Esophagus (tissue), 2 donors: ENCODE measurements at regions not wholly inside any gene's neighbourhood (a gene's known extent, or its start where the extent isn't known, plus 50 kb on each side); places are given as distances from the start of the nearest gene placed in this dataset.

Source experiments
- H3K27ac ChIP-seq, 2 donors: one replicate each; pipeline ENCODE4 v1.5.1; 2013; ENCODE audit warnings: low read depth in 2 of 2, mild to moderate bottlenecking in 2 of 2, inconsistent platforms in 1 of 2, low read length in 1 of 2, moderate library complexity in 1 of 2
- H3K27me3 ChIP-seq, 2 donors: one replicate each; pipeline ENCODE4 v1.6.1; 2013; ENCODE audit warnings: low read length in 2 of 2, control low read depth in 1 of 2, mild to moderate bottlenecking in 1 of 2; ENCODE audit not compliant: insufficient read depth in 2 of 2, control insufficient read depth in 1 of 2
- H3K36me3 ChIP-seq, 2 donors: one replicate each; pipeline ENCODE4 v1.6.1; 2013; ENCODE audit warnings: low read length in 1 of 2; ENCODE audit not compliant: control insufficient read depth in 2 of 2, insufficient read depth in 2 of 2
- H3K4me1 ChIP-seq, 2 donors: one replicate each; pipeline ENCODE4 v1.6.1; 2013; ENCODE audit warnings: low read length in 1 of 2; ENCODE audit not compliant: control insufficient read depth in 2 of 2, insufficient read depth in 2 of 2
- H3K4me3 ChIP-seq, 2 donors: one replicate each; pipeline ENCODE4 v1.5.1; 2013; ENCODE audit warnings: low read length in 2 of 2, mild to moderate bottlenecking in 2 of 2, low read depth in 1 of 2, moderate library complexity in 1 of 2
- H3K9me3 ChIP-seq, 2 donors: one replicate each; pipeline ENCODE4 v1.6.1; 2013; ENCODE audit warnings: mild to moderate bottlenecking in 2 of 2, low read depth in 1 of 2, low read length in 1 of 2, moderate library complexity in 1 of 2; ENCODE audit not compliant: control insufficient read depth in 2 of 2, insufficient read depth in 1 of 2
- WGBS, 2 donors: extraction: QIAGEN DNeasy Blood & Tissue Kit; methylation state at CpG; one replicate each; pipeline ENCODE4 v1.1.7; 2013; 5-methylcytosine and 5-hydroxymethylcytosine counted together
- donor health status: healthy with polysubstance abuse.
- donor health status: Bipolar disorder and iron deficiency.

GRCh38 chr21:27145134-27145798 lies 178.4 kb upstream of the ADAMTS5 start:
- Histone ChIP-seq H3K9me3 (no peaks in the 10 kb centered on the region), H3K27ac (no peak overlapping the region), H3K4me3 (no peak overlapping the region), H3K36me3 (no peaks in the 10 kb centered on the region), H3K4me1 (no peaks in the 10 kb centered on the region), H3K27me3 (no peaks in the 10 kb centered on the region)
- 74 to 90% methylated on average over 6 of the region's 6 CpGs for WGBS, 2 donors

- WGBS, 2 donors: 94 to 97% methylated on average over 31 of the region's 31 CpGs
- Histone ChIP-seq H3K4me3 (no peak overlapping the region), H3K9me3 (no peaks in the 10 kb centered on the region), H3K4me1 (no peaks in the 10 kb centered on the region), H3K36me3 (no peaks in the 10 kb centered on the region), H3K27ac (no peak overlapping the region), H3K27me3 (no peaks in the 10 kb centered on the region)
Measured at GRCh38 chr21:27143476-27143875, 176.6 kb upstream of the ADAMTS5 start.

- Histone ChIP-seq H3K27ac (no peak overlapping the region), H3K36me3 (no peaks in the 10 kb centered on the region), H3K27me3 (no peaks in the 10 kb centered on the region), H3K9me3 (no peaks in the 10 kb centered on the region), H3K4me3 (no peak overlapping the region), H3K4me1 (no peaks in the 10 kb centered on the region)
Measured at GRCh38 chr21:27139526-27139925, 172.6 kb upstream of the ADAMTS5 start.

- H3K27me3 ChIP-seq: no peaks in the 10 kb centered on the region
- 78 to 80% methylated on average over 1 of the region's 1 CpG for WGBS, 2 donors
- H3K36me3 ChIP-seq: no peaks in the 10 kb centered on the region
- no peaks in the 10 kb centered on the region for H3K4me1 ChIP-seq
- no peaks in the 10 kb centered on the region for H3K9me3 ChIP-seq
- no peak overlapping the region for H3K27ac ChIP-seq
- H3K4me3 ChIP-seq: no peak overlapping the region
Measured at GRCh38 chr21:27134516-27134915, 167.6 kb upstream of the ADAMTS5 start.

- Histone ChIP-seq H3K4me3 (no peak overlapping the region), H3K27ac (no peak overlapping the region), H3K4me1 (no peaks in the 10 kb centered on the region), H3K27me3 (no peaks in the 10 kb centered on the region), H3K9me3 (no peaks in the 10 kb centered on the region), H3K36me3 (no peaks in the 10 kb centered on the region)
- WGBS, 2 donors: 88 to 89% methylated on average over 2 of the region's 2 CpGs
Measured at GRCh38 chr21:27132266-27132665, 165.4 kb upstream of the ADAMTS5 start.

GRCh38 chr21:27130154-27130553 lies 163.3 kb upstream of the ADAMTS5 start:
- 76 to 79% methylated on average over 3 of the region's 3 CpGs for WGBS, 2 donors

GRCh38 chr21:27129694-27130093 lies 162.8 kb upstream of the ADAMTS5 start:
- Histone ChIP-seq H3K27me3 (no peaks in the 10 kb centered on the region), H3K9me3 (no peaks in the 10 kb centered on the region), H3K4me3 (no peak overlapping the region), H3K36me3 (no peaks in the 10 kb centered on the region), H3K4me1 (no peaks in the 10 kb centered on the region), H3K27ac (no peak overlapping the region)

More at GRCh38 chr21:27130154-27130553, 163.3 kb upstream of the ADAMTS5 start:
- Histone ChIP-seq H3K27me3 (no peaks in the 10 kb centered on the region), H3K4me3 (no peak overlapping the region), H3K4me1 (no peaks in the 10 kb centered on the region), H3K36me3 (no peaks in the 10 kb centered on the region), H3K9me3 (no peaks in the 10 kb centered on the region), H3K27ac (no peak overlapping the region)

- Histone ChIP-seq H3K36me3 (no peaks in the 10 kb centered on the region), H3K27me3 (no peaks in the 10 kb centered on the region), H3K9me3 (no peaks in the 10 kb centered on the region), H3K27ac (no peak overlapping the region), H3K4me3 (no peak overlapping the region), H3K4me1 (no peaks in the 10 kb centered on the region)
- WGBS, 2 donors: 72 to 77% methylated on average over 1 of the region's 1 CpG
Measured at GRCh38 chr21:27129215-27129614, 162.3 kb upstream of the ADAMTS5 start.

- no peak overlapping the region for H3K4me3 ChIP-seq
- H3K27me3 ChIP-seq: no peaks in the 10 kb centered on the region
- WGBS, 2 donors: 77 to 84% methylated on average over 4 of the region's 4 CpGs
- no peaks in the 10 kb centered on the region for H3K4me1 ChIP-seq
- H3K36me3 ChIP-seq: no peaks in the 10 kb centered on the region
- no peaks in the 10 kb centered on the region for H3K9me3 ChIP-seq
- no peak overlapping the region for H3K27ac ChIP-seq
Measured at GRCh38 chr21:27126140-27126539, 159.3 kb upstream of the ADAMTS5 start.

- Histone ChIP-seq H3K27me3 (no peaks in the 10 kb centered on the region), H3K4me1 (no peaks in the 10 kb centered on the region), H3K36me3 (no peaks in the 10 kb centered on the region), H3K9me3 (no peaks in the 10 kb centered on the region), H3K27ac (no peak overlapping the region), H3K4me3 (no peak overlapping the region)
Measured at GRCh38 chr21:27122686-27123085, 155.8 kb upstream of the ADAMTS5 start.
